ENCODE measurements at regions not wholly inside any gene's neighbourhood (a gene's known extent, or its start where the extent isn't known, plus 50 kb on each side); places are given as distances from the start of the nearest gene placed in this dataset.

DNA sequence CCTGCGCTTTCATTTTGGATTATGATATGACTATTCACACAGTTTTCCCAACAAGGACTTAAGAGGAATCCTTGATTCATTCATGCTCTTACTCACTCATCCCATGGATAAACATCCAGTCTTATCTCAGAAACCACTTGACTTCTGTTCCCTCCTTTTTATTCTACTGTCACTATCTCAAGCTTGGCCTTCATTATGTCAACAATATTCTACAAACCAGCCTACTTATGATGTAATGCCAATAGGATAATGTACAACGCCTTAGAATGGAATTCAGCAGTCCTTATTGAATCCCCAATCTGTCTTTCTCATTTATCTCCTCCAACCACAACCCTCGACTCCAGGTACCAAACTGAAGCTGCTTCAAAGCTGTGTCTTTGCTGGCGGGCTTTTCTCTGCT is 448.5 kb downstream of the PDZRN4 start:
- intact Hi-C loops (cut with DNase I) = no loop called here
- no peaks in the 10 kb centered on the region for H3K9me3 ChIP-seq
- H3K36me3 ChIP-seq = no peaks in the 10 kb centered on the region
- TF ChIP-seq, protein P1, sequence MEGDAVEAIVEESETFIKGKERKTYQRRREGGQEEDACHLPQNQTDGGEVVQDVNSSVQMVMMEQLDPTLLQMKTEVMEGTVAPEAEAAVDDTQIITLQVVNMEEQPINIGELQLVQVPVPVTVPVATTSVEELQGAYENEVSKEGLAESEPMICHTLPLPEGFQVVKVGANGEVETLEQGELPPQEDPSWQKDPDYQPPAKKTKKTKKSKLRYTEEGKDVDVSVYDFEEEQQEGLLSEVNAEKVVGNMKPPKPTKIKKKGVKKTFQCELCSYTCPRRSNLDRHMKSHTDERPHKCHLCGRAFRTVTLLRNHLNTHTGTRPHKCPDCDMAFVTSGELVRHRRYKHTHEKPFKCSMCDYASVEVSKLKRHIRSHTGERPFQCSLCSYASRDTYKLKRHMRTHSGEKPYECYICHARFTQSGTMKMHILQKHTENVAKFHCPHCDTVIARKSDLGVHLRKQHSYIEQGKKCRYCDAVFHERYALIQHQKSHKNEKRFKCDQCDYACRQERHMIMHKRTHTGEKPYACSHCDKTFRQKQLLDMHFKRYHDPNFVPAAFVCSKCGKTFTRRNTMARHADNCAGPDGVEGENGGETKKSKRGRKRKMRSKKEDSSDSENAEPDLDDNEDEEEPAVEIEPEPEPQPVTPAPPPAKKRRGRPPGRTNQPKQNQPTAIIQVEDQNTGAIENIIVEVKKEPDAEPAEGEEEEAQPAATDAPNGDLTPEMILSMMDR (IDR thresholded peaks at IDR 0.05) = no peak
- ATAC-seq (no peak), DNase-seq (no peak)
- no peak overlapping the region for H3K4me3 ChIP-seq
- no peaks in the 10 kb centered on the region for H3K27me3 ChIP-seq
- no peaks in the 10 kb centered on the region for H3K4me1 ChIP-seq
- H3K27ac ChIP-seq = no peak overlapping the region

DNA sequence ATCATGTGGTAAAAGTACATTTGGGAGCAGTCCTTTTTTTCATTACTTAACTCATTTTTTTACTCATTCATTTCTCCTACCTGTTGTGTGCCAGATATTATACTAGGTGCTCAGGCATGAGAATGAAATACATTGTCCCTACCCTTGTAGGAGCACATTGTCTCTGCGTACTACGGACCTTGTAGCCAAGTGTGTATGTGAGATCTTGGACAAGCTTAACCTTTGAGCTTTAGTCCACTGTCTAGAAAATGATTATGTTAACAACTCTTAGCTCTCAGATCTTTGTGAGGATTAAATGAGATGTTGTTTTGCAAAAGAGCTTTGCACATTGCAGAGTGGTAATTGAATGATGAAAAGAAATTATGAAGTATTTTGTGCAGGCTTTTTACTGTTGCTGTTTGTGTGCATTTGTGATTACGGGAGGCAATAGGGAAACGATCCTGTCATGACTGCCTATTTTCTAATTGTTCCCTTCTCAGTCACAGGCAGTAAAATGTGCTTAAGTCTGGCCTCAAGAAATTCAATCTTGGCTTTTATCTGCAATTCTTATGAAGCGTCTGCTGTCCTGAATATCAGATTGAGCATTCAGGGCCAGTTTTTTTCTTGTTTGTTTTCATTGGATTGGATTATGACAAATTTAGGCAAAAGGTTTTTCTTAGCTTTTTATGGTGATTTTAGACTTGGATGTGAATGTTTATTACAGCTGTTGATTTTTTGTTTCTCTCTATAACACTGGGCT is 447.7 kb downstream of the PDZRN4 start:
- ATAC-seq = no peak
- H3K27me3 ChIP-seq = no peaks in the 10 kb centered on the region
- TF ChIP-seq, protein P1 (IDR thresholded peaks at IDR 0.05) = no peak
- intact Hi-C loops (cut with DNase I) = no loop called here
- no peaks in the 10 kb centered on the region for H3K9me3 ChIP-seq
- H3K27ac ChIP-seq = no peak overlapping the region
- no peak overlapping the region for H3K4me3 ChIP-seq
- H3K36me3 ChIP-seq = no peaks in the 10 kb centered on the region
- no peaks in the 10 kb centered on the region for H3K4me1 ChIP-seq
- DNase-seq = no peak

DNA sequence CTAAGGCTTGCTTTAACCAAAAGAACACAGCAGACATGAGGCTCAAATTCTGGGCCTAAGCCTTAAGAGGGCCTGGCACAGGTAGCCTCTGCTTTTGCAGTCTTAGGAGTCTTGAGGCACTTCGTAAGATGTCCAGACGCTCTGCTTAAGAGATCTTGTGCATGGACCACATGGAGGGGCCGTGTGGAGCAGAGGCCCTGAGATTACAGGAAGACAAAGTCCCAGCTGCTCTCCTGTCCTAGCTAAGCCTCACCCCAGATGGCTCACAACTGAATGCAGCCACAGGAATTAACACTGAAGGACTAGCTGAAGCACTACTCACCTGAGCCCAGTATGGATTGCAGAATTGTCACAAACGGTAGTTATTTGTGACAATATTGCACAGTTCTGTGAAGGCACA is 446.0 kb downstream of the PDZRN4 start:
- ATAC-seq (no peak), DNase-seq (no peak)
- Histone ChIP-seq H3K4me3 (no peak overlapping the region), H3K27me3 (no peaks in the 10 kb centered on the region), H3K27ac (no peak overlapping the region), H3K36me3 (no peaks in the 10 kb centered on the region), H3K9me3 (no peaks in the 10 kb centered on the region), H3K4me1 (no peaks in the 10 kb centered on the region)
- intact Hi-C loops (cut with DNase I) = no loop called here
- TF ChIP-seq, protein P1 (IDR thresholded peaks at IDR 0.05) = no peak

DNA sequence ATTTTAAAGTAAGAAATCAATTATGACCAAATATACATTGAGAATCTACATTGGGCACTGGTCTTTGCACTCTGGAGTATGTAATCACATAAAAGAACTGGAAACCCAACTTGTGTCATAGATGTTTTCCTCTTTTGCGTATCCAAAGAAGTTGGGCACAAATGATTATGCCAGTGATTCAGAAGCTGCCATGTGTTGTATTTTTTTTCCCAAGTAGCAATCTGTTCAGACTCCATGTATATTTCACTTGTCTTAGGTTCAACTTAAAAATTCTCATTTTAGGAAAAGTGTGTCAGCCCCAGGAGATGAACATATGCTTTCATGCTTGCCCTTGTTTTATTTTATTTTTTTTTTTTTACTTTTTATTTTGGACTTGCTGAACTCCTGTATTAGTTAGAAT is 441.5 kb downstream of the PDZRN4 start:
- H3K27ac ChIP-seq = no peak overlapping the region
- H3K4me3 ChIP-seq = no peak overlapping the region
- intact Hi-C loops (cut with DNase I) = no loop called here
- no peaks in the 10 kb centered on the region for H3K9me3 ChIP-seq
- no peaks in the 10 kb centered on the region for H3K4me1 ChIP-seq
- H3K27me3 ChIP-seq = no peaks in the 10 kb centered on the region
- no peak for ATAC-seq
- no peak for DNase-seq
- TF ChIP-seq, protein P1 (IDR thresholded peaks at IDR 0.05) = no peak
- no peaks in the 10 kb centered on the region for H3K36me3 ChIP-seq

DNA sequence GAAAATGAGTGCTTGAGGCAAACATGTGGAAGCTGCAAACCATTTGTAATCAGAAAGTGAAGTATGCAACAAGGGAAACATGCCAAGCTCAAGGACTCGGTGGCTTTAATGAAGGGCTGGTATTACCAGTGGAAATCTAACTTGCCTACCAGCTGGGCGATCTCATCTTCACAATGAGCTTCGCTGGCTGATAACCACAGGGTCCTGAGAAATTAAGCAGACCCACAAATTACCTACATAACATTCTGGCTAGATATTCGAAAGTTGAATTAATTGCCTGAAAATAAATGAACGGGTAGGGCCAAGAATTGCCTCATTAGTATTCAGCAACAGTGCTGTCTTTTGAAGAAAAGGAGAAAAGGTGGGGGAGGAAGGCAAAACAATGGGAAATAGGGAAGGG is 439.4 kb downstream of the PDZRN4 start:
- intact Hi-C loops (cut with DNase I) = no loop called here
- DNase-seq (no peak), ATAC-seq (no peak)
- no peaks in the 10 kb centered on the region for H3K27me3 ChIP-seq
- H3K4me3 ChIP-seq = no peak overlapping the region
- TF ChIP-seq, protein P1 (IDR thresholded peaks at IDR 0.05) = no peak
- no peaks in the 10 kb centered on the region for H3K9me3 ChIP-seq
- H3K4me1 ChIP-seq = no peaks in the 10 kb centered on the region
- no peaks in the 10 kb centered on the region for H3K36me3 ChIP-seq
- H3K27ac ChIP-seq = no peak overlapping the region

DNA sequence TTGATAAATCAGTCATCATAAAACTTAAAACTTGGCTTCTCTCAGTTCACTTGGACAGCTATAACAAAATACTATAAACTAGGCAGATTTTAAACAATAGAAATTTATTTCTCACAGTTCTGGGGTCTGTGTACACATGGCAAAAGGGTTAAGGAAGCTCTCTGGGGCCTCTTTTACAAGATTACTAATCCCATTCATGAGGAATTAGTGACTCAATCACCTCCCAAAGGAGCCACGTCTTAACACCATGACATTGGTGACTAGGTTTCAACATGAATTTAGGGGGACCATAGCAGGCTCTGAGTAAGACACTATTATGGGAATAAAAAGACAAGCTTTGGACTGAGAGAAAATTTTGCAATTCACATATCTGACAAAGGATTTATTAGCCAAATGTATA is 436.5 kb downstream of the PDZRN4 start:
- intact Hi-C loops (cut with DNase I) = no loop called here
- DNase-seq (no peak), ATAC-seq (no peak)
- no peak overlapping the region for H3K27ac ChIP-seq
- TF ChIP-seq, protein P1 (IDR thresholded peaks at IDR 0.05) = no peak
- no peak overlapping the region for H3K4me3 ChIP-seq
- no peaks in the 10 kb centered on the region for H3K36me3 ChIP-seq
- H3K27me3 ChIP-seq = no peaks in the 10 kb centered on the region
- H3K9me3 ChIP-seq = no peaks in the 10 kb centered on the region
- H3K4me1 ChIP-seq = no peaks in the 10 kb centered on the region

All from upper lobe of right lung (tissue), 1 donor.